ENCODE measurements at regions not wholly inside any gene's neighbourhood (a gene's known extent, or its start where the extent isn't known, plus 50 kb on each side); places are given as distances from the start of the nearest gene placed in this dataset.

DNA sequence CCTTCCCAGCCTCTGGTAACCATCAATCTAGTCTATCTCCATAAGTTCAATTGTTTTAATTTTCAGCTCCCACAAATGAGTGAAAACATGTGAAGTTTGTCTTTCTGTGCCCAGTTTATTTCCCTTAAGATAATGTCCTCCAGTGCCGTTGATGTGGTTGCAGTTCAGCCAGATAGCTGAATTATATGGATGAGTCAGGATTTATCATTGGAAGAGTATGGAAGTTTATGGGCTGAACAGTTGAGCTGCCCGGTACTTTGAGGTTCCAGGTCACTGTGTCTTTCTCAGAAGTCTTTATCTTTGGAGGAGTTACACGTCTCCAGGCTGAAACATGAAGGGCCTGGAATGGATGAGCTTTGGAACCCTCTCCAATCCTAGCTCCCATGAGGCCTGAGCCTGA, 120.1 kb downstream of the ASCL4 start:
- DNase-seq = no peak

DNA sequence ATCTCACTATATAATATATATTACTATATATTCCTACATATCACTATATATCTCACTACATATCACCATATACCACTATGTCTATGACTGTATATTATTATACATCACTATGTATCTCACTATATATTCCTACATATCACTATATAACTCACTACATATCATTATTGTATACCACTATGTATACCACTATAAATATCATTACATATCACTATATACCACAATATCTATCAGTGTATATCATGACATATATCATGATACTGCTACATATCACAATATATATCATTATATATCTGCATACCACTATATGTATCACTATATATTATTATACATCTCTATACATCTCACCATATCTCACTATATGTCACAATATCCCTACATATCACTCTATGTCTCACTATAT, 121.5 kb downstream of the ASCL4 start:
- no peak for DNase-seq

DNA sequence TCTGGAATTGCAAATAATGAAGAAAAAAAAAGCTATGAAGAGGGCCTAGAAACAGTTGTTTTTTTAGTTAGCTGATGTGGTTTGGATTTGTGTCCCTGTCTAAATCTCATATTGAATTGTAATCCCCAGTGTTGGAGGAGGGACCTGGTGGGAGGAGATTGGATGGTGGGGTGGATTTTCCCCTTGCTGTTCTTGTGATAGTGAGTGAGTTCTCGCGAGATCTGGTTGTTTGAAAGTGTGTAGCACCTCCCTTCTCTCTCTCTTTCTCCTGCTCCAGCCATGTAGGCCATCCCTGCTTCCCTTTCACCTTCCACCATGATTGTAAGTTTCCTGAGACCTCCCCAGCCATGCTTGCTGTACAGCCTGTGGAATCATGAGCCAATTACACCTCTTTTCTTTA, 126.1 kb downstream of the ASCL4 start:
- no peak for DNase-seq

DNA sequence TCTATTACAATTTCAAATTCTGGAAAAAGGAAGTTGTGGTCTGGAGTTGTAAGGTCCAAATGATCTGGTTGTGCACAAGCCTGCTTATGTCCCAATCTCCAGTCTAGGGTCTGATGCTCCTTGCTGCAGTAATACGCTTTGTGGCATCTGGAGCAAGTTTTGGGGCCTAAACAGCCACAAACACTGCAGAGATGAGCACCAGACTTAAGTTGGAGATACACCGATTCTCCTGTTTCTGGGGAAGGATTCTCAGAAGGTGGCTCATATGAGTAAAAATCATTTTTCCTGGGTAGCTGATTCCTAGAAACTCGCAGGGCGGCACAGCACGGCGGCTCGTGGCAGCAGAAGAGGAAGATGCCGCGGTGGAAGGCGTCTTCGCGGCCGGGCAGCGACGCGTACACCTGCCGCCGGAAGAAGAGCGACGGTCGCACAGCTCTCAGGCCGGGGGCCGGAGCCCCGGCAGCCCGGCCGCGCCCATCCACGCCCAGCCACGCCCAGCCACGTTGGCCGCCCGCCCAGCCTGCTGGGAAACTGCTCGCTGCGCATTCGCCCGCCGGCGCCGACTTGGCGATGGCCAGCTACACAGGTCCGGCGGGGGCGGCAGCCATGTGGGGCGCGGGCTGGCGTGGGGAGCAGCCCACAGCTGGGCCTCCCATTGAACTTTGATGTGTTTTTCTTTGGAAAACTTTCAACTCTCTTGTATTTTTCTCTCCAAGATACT, 129.0 kb downstream of the ASCL4 start:
- DNase-seq = no peak

DNA sequence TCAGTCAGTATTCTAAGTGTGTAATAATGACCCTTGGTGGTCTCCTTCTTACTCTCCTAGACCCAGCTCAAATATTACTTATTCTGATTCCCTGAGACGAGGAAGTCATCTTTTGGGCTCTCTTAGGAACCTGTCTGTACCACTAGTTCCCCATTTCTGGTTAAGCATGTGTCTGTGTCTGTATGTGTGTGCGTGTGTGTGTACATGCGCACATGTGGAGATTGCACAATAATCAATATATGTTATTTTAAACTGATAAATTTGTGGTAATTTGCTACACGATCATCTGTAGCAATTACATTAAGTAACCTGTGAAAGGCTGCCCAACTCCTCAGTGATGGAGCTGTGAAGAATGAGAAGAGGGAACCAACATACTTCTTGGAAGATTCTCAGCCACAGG, 132.2 kb downstream of the ASCL4 start:
- DNase-seq = no peak

DNA sequence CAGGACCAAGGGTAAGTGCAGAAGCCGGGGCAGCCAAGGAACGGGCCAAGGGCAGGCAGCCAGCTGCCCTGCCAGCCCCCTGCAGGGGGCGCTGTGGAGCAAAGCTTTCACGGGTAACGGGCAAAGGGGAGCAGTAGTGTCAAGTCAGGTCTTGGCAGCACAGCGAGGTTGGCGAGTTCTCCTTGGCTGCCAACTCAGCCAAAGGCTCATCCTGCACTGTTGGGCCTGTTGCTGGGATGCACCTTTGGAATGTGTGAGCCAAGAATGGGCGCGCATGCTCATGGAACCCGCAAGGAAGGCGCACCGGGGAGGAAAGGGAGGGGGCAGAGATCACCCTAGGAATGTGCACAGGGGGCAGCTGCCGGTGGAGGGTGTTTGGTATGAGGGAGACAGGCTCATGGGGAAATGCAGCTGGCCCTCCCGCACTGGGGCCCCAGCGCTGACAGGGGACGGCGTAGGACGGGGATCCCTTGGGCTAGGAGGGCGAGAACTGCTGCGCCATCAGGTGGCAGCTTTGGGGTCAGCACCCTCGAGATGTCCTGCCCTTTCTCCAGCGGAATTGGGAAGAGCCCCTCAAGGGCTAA, 138.0 kb downstream of the ASCL4 start:
- DNase-seq = peak; percentile 17

DNA sequence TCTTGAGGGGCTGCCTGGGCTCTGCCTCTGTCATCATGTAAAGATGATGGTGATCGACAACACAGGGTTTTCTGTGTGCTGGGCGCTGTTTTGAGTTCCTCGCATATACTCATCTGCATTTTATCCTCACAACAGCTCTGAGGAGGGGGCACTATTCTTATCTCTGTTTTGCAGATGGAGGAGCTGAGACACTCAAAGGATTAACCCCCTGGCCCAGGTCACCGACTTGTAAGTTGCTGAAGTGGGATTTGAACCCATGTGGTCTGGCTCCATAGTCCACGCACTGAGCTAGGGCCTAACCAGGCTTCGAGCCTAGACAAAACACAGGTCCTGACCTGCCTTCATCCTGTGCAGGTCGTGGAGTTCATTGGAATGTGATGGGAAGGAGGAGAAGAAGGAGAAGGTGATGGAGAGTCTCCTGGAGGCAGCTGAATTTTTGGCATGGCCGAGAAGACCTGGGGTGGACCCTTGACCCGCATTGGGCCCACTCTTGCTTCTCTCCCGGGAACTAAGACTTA, 140.0 kb downstream of the ASCL4 start:
- DNase-seq = no peak

DNA sequence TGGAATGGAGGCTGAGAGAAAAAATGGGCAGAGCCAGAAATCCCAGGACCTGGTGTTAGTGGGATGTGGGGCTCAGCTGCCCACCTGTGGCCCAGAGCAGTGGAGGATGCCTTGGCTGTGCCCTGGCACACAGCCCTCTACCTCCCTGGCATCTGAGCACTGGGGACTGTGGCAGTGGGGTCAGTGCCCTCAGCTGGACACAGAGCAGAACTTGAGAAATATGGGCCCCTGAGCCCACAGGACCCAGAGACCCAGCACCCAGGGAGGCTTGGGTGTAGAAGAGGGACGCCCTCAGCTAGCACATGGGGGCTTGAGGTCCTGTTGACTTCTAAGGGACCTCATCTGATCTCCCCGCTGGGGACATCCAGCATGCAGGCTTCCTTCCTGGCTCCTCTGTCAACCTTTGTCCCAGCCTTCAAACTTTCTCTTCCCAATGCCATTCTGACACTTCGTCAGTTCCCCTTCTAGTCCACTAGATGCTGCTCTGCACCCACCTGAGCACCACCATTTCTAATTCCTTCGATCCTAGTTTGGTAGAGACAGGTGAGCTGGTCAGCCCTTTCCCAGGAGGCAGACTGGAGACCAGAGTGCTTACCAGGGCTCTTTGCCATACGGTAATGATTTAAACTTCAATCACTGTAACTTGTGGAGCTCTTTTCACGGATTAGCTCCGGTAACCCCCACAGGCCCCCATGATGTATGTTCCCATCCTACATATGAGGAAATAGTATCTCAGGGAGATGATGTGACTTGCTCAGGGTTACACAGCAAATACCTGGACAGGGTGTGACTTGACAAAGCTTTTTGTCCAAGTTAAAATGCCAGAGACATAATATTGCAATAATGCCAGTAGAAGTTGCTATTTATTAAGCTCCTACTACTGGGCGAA, 143.7 kb downstream of the ASCL4 start:
- DNase-seq = no peak

DNA sequence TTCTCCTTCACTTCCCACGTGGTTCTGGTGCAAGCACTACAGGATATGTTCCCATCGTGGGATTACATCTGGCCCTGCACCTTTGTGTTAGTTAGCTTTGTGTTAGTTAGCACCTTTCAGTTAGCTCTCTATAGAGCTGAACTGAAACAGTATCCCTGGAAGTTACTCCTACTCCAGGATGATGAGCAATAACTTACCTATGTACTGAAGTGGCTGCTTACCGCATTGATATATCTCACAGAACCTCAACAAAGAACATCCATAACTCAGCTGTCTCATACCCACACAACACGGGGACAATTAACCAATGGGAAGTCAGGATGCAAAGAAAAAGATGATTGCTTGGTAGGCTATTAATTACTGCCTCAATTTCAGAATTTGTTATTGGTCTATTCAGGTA, 146.6 kb downstream of the ASCL4 start:
- no peak for DNase-seq

DNA sequence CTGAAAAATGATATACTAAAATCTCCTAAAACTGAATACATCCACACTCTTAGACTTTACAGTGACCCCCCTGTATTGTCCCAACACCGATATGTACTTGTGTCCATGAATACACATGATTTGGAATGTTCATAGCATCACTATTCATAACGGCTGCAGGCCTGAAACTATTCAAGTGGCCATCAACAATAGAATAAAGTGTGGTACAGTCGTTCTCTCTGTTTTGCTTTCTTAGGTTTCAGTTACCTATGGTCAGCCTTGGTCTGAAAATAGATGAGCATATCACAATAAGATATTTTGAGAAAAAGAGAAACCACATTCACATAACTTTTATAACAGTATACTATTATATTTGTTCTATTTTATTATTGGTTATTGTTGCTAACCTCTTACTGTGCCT, 150.6 kb downstream of the ASCL4 start:
- no peak for DNase-seq

DNA sequence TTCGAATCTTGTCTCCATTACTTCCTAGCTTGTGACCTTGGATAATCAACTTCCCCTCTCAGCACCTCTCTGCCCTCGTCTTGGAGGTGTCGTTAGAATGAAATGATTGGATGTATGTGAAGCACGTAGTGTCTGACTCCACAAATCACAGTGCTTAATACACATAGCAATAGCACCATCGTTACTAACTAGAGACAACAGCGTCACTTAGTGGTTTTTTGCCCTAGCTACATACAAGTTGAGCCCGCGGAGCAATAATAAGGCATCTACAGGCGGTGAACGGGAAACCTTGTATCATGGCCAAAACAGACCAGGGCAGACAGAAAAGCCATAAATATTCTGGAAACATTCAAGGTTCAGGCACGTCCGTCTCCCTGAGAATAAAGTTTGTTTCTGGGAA, 154.9 kb downstream of the ASCL4 start:
- DNase-seq = no peak

DNA sequence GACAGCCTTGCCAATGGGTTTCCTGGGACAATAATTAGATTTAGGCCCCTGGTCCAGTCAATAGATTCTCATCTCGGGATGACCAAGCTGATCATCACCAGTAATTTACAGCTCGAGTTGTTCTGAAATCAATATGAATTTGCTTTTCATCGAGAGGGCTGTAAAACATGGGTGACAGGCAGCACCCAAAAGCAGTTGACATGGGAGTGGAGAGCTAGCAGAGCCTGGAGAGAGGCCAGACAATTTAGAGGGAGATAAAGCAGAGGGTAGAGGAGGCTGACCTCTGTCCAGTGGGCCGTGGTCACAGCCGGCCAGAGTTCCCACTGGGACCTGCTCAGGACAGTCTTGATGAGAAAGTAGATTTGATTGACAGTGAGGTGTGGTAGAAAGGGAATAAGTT, 157.3 kb downstream of the ASCL4 start:
- no peak for DNase-seq

DNA sequence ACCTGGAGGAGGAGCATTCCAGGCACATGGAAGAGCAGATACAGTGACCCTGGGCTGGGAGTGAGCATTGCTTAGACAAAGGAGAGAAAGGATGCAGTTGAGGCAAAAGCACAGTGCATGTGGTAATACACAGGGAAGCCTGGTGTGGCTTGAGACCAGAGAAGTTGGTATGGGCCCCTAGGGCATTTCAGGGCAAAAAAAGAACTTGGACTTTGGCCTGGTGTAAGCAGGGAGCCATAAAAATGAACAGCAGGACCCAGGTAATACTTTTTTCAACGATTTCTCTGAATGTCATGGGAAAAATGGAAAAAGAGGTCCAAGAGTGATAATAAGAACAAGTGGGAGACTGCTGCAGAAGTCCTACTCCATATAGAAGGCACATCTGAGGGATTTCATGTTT, 163.9 kb downstream of the ASCL4 start:
- no peak for DNase-seq

DNA sequence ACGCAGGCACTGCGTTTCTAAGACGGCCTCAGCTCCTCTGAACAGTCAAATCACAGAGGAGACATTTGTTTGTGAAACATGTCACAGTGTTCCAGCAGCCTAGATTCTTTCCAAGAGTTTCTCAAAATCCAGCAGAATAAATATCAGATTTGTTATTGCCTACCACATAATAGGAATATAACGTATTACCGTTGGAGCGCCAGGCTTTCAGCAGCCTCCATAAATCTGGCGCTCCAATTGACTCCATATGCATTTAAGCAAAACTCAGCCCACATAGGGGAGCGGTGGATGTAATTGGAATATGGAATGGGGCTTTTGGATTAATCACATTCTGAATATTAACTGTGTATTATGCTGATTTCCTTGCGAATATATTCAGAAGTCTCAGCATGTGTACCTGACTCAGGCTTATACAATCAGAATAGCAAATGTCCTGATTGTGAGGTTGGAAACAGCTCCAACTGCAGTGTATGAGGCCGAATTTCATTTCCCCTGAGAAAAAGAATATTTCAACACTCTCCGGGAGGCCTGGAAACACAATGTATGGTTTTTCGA, 174.0 kb downstream of the ASCL4 start:
- DNase-seq = no peak

DNA sequence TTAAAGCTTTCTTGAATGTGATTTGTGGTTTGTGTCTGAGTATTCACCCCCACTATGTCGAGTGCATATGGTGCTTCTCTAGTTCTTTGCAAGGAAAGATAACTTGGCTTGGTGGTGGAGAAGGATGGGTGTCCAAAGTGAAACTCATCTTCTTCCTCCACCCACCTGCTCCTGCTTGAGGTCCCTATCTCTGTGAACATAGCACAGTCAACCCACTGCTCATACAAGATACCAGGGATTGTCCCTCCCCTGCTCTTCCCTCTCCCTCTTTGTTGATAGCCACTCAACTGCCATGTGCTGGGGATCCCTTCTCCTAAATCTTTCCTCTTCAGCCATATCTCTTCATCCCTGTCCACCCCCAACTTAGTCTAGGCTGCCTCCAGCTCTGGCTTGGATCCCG, 176.5 kb downstream of the ASCL4 start:
- DNase-seq = no peak

DNA sequence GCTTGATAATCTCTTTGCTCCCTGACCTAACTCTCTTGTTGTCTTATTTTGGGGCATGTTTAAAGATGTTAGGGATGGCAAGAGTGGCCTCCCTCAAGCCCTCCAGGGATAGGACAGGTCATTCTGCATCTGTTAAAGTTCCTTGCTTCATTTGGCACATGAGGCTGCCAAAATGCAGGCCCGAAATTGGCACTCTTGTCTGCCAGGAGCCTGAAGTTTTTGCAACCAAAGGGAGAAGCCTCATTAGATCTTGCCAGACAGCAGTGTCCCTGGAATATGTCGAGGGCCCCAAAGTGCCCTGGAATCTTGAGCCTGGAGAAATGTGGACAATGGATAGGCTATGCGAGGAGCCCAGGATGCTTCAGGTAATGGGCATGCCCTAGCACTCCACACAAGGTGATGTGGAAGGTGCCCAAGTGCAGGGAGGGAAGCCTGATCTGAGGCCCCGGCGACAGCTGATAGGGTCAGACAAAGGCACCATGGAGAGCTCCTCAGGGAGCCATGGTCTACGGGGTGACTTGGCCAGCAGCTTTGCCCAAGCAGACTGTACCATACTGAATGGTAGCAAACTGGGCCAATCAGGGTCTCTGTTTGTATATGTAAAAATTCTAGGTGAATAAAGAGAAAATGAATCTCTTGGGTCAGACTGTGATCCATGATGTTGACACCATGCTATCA, 173.0 kb upstream of the WSCD2 start:
- no peak for DNase-seq

DNA sequence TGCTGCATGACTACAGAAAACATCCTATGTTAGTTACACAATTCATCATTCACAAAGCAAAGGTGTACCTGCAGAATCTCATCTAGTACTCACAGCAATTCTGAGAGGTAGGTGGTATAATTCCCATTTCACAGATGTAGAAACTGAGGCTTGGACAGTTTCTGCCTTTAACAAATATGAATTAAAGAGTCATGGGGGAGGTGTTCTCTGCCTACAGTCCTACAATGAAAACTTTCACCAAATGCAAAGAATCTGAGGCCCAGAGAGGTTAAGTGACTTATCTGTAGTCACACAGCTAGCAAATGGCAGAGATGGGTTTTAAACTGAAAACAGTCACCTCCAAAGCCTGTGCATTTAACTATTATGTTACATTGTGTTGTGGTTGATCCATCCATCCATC, 171.6 kb upstream of the WSCD2 start:
- DNase-seq = no peak

DNA sequence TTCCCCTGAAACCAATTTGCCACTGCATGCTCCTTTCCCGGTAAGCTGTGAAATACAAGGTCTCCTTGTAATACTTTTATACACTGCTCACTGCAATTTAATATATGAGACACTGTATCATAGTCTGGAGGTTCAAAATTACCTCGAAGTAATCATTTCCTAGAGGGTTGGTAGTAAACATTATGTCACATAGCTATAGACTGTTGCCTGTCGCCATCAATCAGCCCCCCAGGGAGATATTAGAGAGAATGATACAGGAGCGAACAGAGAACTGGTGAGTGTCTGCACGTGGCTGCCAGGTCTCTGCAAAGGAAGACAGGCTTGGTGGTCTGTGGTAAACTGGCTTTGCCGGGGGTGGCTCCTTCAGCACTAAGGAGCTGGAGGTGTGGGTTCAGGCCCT, 165.5 kb upstream of the WSCD2 start:
- no peak for DNase-seq

DNA sequence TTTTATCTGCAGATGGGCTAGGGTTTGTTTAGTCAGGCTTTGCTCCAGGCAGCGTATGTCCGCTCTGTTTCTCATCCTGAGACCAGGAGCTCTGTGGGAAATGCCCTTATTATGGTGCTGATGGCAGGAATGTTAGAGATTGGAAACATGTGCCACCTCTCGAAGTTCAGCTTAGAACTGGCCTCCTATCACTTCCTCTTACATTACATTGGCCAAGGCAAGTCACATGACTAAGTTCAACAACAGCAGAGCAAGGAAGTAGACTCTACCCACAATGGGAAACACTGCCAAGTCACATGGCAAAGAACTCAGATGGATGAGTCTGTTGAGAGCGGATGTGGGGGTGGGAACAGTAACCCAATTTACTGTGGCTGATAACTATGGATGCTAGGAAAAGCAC, 161.9 kb upstream of the WSCD2 start:
- no peak for DNase-seq

DNA sequence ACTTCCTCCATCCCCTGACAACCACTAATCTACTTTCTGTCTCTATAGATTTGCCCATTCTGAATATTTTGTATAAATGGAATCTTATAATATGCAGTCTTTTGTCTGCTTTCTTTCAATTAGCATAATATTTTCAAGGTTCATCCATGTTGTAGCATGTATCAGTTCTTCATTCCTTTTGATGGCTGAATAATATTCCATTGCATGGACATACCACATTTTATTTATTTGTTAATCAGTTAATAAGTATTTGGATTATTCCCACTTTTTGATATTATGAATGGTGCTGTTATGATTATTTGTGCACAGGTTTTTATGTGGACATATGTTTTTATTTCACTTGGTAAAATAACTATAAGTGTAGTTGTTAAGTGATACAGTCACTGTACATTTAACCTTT, 155.1 kb upstream of the WSCD2 start:
- DNase-seq = no peak

DNA sequence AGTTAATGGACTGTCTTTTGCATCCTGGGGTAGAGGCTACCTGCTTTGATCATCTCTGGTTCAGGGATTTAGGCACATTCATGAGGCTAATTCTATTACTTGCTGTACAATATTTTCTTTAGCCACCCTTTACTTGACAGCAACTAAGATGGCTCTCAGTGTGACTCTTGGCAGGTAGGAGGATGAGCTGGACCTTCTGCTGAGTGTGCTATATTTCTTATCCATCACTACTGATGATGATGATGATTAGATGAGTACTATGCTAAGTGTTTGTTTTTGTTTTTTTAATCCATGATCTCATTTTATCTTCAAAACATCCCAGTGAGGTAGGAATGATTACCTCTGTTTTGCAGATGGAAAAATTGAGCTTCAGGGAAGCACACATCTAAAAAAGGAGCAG, 152.8 kb upstream of the WSCD2 start:
- DNase-seq = no peak

DNA sequence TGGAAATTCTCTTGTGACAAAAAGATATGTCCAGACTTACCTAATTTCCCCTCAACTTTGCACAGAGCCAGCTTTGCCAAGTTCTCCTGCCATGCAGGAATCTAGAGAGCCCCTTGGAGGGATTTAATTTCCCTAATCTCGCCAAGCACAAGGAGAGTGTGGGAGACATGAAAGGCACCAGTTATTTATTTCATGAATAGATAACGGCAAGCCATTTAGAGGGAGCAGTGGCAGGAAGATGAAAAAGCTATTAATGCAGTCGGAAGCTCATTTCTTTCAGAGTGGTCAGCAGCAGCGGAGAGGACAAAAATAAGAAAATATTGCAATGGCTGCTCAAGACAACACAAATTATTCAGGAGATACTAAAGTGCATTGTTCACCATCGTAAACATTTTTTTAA, 150.9 kb upstream of the WSCD2 start:
- DNase-seq = no peak

DNA sequence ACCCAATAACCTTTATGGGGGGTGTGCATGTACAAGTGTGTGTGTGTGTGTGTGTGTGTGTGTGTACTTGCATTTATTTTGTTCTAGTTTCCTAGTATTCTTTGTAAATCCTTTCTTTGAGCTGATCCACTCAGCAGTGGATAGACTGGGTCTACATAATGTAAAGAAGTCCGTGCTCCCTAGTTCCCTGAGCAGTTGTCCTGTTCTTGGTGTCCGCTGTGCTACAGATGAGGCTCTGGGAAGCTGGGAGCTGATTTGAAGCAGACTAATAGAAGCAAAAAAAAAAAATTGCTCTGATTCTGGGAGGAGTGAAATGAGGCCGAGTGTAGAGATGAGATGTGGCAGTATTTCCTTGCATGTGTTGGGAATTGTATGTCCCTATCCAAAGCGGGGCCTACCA, 150.4 kb upstream of the WSCD2 start:
- no peak for DNase-seq
